HG02870 (cell line): ENCODE measurements at regions not wholly inside any gene's neighbourhood (a gene's known extent, or its start where the extent isn't known, plus 50 kb on each side); places are given as distances from the start of the nearest gene placed in this dataset.
"Not testable (repeated sequence)": the region's sequence is repeated elsewhere in the genome, so short reads cannot be mapped to it uniquely, and the experiment has no call there.

Source experiments
- ATAC-seq: cut with Tn5 transposase; IDR thresholded peaks from one replicate; pipeline ENCODE4 v1.9.1; 2021; ENCODE audit warnings: mild to moderate bottlenecking, moderate library complexity; ENCODE audit not compliant: unreplicated experiment

- ATAC-seq: no peak
Observed at GRCh38 chr1:5688081-5689077, 303.8 kb downstream of the NPHP4 start.

- ATAC-seq: no peak
Observed at GRCh38 chr1:5686925-5687706, 305.1 kb downstream of the NPHP4 start.

GRCh38 chr1:5686195-5686594, 306.0 kb downstream of the NPHP4 start:
- ATAC-seq: no peak

- ATAC-seq: no peak
Observed at GRCh38 chr1:5685446-5686040, 306.7 kb downstream of the NPHP4 start.

GRCh38 chr1:5684791-5685190, 307.4 kb downstream of the NPHP4 start:
- ATAC-seq: no peak

- no peak for ATAC-seq
Observed at GRCh38 chr1:5683446-5683845, 308.8 kb downstream of the NPHP4 start.

- no peak for ATAC-seq
Observed at GRCh38 chr1:5682626-5683225, 309.5 kb downstream of the NPHP4 start.

- no peak for ATAC-seq
Observed at GRCh38 chr1:5681654-5682053, 310.6 kb downstream of the NPHP4 start.

- ATAC-seq: no peak
Observed at GRCh38 chr1:5680600-5680999, 311.6 kb downstream of the NPHP4 start.

- ATAC-seq: no peak
Observed at GRCh38 chr1:5678759-5679158, 313.5 kb downstream of the NPHP4 start.

- ATAC-seq: not testable (repeated sequence)
Observed at GRCh38 chr1:5672355-5672754, 319.9 kb downstream of the NPHP4 start.

- no peak for ATAC-seq
Observed at GRCh38 chr1:5670590-5671350, 321.5 kb downstream of the NPHP4 start.

GRCh38 chr1:5667513-5668325, 324.5 kb downstream of the NPHP4 start:
- no peak for ATAC-seq

- ATAC-seq: no peak
Observed at GRCh38 chr1:5664906-5665875, 327.0 kb downstream of the NPHP4 start.

GRCh38 chr1:5664081-5664768, 328.0 kb downstream of the NPHP4 start:
- ATAC-seq: no peak

- ATAC-seq: no peak
Observed at GRCh38 chr1:5662744-5663126, 329.5 kb downstream of the NPHP4 start.

- no peak for ATAC-seq
Observed at GRCh38 chr1:5662086-5662743, 330.0 kb downstream of the NPHP4 start.
